Left kidney (tissue), 1 donor: ENCODE measurements at regions not wholly inside any gene's neighbourhood (a gene's known extent, or its start where the extent isn't known, plus 50 kb on each side); places are given as distances from the start of the nearest gene placed in this dataset.
"Not testable (repeated sequence)": the region's sequence is repeated elsewhere in the genome, so short reads cannot be mapped to it uniquely, and the experiment has no call there.

Source experiments
- DNase-seq: peaks from one replicate; pipeline ENCODE4 v3.0.0-alpha.2; 2013

DNA sequence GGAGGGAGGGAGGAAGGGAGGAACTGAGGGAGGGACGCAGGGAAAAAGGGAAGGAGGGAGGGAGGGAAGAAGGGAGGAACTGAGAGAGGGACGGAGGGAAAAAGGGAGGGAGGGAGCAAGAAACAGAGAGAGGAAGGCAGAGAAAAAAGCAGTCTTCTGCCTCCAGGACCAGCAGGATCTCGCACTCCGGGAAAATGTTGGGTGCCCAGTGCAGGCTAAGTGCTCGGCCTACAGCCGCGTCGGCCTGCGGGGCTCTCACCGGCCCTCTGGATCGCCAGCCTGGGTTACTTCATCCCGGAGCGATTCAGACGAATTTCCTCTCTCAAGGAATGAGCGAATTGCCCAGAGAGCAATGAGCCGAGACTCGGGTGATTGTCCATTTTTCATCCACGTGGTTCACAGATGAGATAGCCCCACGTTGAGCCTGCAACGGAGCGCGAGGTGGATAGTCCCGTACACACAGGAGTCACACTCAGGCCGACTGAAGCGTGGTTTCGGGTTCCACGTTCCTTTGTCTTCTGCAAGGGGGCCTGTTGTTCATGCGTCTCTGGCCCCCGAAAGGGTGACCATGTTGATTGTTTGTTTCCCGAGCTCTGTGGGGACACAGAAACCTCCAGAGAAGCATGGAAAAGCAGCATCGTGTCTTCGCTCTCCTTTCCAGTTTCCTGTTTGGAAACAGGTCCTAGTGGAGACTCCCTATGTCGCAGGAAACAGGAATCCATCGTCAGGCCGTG lies 1937.1 kb upstream of the DEFB115 start:
- DNase-seq: not testable (repeated sequence)

GRCh38 chr20:29323631-29324515 lies 1933.6 kb upstream of the DEFB115 start:
- not testable (repeated sequence) for DNase-seq

DNA sequence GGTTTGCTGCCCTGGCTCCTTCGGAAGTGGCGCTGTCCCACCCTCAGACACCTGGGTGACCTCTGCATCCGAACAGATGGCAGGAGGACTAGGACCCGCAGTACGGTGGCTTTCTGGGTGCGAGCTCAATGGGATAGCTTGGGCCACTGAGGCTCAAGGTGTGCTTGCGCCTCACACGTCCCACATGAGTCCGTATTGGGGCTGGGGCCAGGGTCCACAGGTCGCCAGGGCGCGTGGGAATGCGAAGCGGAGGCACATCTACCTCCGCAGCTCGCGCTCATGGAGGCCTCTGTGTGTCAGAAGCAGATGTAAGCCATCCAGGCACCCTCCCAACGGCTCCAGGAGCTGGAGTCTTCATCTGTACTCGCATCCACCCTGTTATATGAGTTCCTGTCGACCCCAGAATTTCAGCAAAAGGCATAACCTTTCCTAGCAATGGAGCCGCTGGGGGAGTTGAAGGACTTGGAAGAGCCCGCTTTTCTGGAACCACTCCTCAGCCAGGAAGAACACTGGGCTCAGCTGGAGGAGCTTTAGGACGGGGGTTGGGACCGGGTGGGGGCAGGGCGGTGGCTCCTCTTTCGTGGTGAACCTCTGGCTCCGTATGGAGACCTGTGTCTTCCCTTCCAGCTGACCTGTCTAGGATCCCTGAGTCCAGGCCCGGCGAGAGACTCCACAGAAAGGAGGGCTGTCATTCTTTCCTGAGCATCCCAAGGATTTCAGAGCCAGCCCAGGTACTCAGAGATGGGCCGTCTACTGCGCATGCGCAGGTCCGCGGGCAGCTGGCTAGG lies 1932.8 kb upstream of the DEFB115 start:
- not testable (repeated sequence) for DNase-seq

GRCh38 chr20:29325304-29325640 lies 1932.2 kb upstream of the DEFB115 start:
- DNase-seq: no peak

DNA sequence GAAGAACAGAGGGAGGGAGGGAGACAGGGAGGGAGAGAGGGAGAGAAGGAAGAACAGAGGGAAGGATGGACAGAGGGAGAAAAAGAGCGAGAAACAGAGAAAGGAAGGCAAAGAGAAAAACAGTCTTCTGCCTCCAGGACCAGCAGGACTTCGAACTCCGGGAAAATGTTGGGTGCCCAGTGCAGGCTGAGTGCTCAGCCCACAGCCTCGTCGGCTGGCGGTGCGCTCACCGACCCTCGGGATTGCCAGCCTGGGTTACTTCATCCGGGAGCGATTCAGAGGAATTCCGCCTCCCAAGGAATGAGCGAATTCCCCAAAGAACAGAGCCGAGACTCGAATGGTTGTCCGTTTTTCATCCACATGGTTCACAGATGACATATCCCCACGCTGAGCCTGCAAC lies 1931.7 kb upstream of the DEFB115 start:
- DNase-seq: not testable (repeated sequence)

DNA sequence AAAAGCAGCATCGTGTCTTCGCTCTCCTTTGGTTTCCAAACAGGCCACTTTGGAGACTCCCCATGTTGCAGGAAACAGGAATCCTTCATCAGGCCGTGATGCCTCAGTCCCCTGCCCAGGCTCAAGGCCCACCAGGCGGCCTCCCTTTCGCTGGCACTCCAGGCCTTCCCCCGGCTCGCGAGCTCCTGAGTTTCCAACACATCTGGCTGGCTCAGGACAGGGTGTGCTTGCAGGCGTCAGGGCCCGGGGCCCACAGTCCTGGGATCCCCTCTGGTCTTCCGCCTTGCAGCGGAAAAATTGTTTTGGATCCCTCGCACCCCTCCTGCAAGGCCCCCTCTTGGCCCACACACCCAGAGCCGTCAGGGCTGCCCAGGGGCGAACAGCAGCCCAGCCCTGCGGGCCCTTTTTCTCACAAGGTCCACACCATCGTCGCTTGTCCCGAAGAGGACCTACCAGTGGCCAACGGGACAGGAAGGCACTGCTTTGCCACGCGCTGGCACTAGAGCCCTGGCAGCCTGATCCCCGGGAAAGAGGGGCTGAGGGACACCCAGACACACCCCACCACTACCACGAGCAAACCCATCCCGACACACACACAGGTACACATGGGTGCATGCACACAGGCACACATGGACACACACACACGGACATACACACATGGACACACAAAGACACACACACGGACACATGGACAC lies 1930.9 kb upstream of the DEFB115 start:
- no peak for DNase-seq

GRCh38 chr20:29327600-29328420 lies 1929.7 kb upstream of the DEFB115 start:
- DNase-seq: not testable (repeated sequence)

- DNase-seq: not testable (repeated sequence)
These were observed 1926.9 kb upstream of the DEFB115 start for GRCh38 chr20:29330429-29331115.

GRCh38 chr20:29349836-29350235 lies 1907.6 kb upstream of the DEFB115 start:
- no peak for DNase-seq

- DNase-seq: not testable (repeated sequence)
These were observed 1881.5 kb upstream of the DEFB115 start for GRCh38 chr20:29375937-29376336.

GRCh38 chr20:29392853-29393252 lies 1864.6 kb upstream of the DEFB115 start:
- not testable (repeated sequence) for DNase-seq

- no peak for DNase-seq
These were observed 1849.3 kb upstream of the DEFB115 start for GRCh38 chr20:29408034-29408695.

DNA sequence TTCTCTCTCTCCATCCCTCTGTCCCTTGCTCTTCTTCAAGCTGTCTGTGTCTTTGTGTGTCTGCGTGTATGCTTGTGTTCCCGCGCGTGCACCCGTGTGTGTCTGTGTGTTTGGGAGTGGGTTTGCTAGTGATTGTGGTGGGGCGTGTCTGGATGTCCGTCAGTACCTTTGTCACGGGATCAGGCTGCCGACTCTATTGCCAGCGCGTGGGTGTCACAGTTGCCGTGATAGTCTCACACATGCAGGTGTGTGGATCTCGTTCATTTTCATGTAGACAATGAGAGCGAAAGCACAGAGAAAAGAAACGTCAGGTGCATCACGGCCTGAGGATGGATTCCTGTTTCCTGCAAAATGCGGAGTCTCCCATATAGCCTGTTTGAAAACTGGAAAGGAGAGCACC lies 1848.8 kb upstream of the DEFB115 start:
- not testable (repeated sequence) for DNase-seq

GRCh38 chr20:29409160-29409689 lies 1848.2 kb upstream of the DEFB115 start:
- DNase-seq: not testable (repeated sequence)

- no peak for DNase-seq
These were observed 1847.3 kb upstream of the DEFB115 start for GRCh38 chr20:29409833-29410805.

GRCh38 chr20:29410806-29411457 lies 1846.5 kb upstream of the DEFB115 start:
- no peak for DNase-seq

DNA sequence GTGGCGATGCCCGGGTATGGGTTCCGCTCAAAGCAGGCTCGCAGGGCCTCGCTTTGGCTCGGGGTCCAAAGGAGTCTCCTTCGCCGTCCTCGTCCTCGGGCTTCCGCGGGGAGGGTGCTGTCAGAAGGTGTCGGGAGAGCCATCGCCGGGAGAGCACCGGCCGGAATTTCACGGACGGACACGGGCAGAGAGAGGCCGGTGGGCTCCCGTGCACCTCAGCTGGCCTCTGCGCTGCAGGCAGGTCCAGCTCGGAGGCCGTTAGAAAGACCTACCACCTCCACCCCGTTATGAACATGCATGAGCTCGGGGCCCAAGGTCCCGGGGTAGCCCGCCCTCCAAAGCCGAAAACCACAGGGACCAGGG lies 1846.0 kb upstream of the DEFB115 start:
- DNase-seq: not testable (repeated sequence)

- no peak for DNase-seq
These were observed 1838.1 kb upstream of the DEFB115 start for GRCh38 chr20:29419378-29419777.
